HCT116 (cell line): ENCODE measurements at regions not wholly inside any gene's neighbourhood (a gene's known extent, or its start where the extent isn't known, plus 50 kb on each side); places are given as distances from the start of the nearest gene placed in this dataset.

ENCODE experiments used
- ATAC-seq: fragments of 200-7000 bp; cut with Tn5 transposase; 2 replicates; pipeline ENCODE4 v1.9.1; 2020; ENCODE audit warnings: mild to moderate bottlenecking, moderate library complexity
- BruUV-seq: library from RNA; stranded (reverse); fragments of 400-500 nt; replicated peaks from 2 replicates; lab custom pipeline; 2021; lab: Mats Ljungman, UMichigan
- CTCF ChIA-PET: fragments of 300-600 bp; sonication (Branson Sonifier 250); formaldehyde crosslinking; loops from one replicate; lab custom pipeline; 2021; ENCODE audit warnings: antibody characterized with exemption; lab: Charles Lee
- POLR2A ChIA-PET: fragments of 300-600, 350-600 bp; sonication (Branson Sonifier 250); formaldehyde crosslinking; loops from one replicate; lab custom pipeline; 2021; ENCODE audit warnings: antibody characterized with exemption; lab: Charles Lee
- RAD21 ChIA-PET, 2 experiments: fragments of 300-600 bp; sonication (Branson Sonifier 250); formaldehyde crosslinking; loops; one replicate each; lab custom pipeline; 2023; ENCODE audit warnings: low total read pairs in 2 of 2; ENCODE audit not compliant: uncharacterized antibody in 2 of 2, unreplicated experiment in 2 of 2, low non-redundant PET in 1 of 2; lab: Charles Lee
- DNase-seq: peaks from one replicate; pipeline ENCODE4 v3.0.0-alpha.2; 2010; ENCODE audit warnings: low read depth, low spot score
- H2AFZ ChIP-seq: fragments of 200-600 bp; shearing (Covaris generic), sonication (generic); 2 replicates; pipeline ENCODE4 v1.6.1; 2017; ENCODE audit warnings: low read depth, mixed run types, mixed read lengths, antibody characterized with exemption, low read length; ENCODE audit not compliant: poor library complexity, severe bottlenecking
- H3K27ac ChIP-seq: 2 replicates; pipeline ENCODE4 v1.5.1; 2012; ENCODE audit warnings: low read depth, low read length
- H3K27me3 ChIP-seq: fragments of 200-600 bp; sonication (generic); 2 replicates; pipeline ENCODE4 v1.6.1; 2016; ENCODE audit warnings: mixed run types, low read length, mixed read lengths; ENCODE audit not compliant: insufficient read depth
- H3K36me3 ChIP-seq, 2 experiments: fragments of 200-500 bp in 1 of 2; fragments of 200-600 bp in 1 of 2; sonication (Bioruptor generic) in 1 of 2; sonication (generic) in 1 of 2; 2 replicates each; pipeline versions ENCODE4 v1.5.1 to v1.6.1; 2014 to 2016; ENCODE audit warnings: low read length in 2 of 2, inconsistent platforms in 1 of 2, mixed read lengths in 1 of 2, mixed run types in 1 of 2; ENCODE audit not compliant: insufficient read depth in 2 of 2, control insufficient read depth in 1 of 2
- H3K4me1 ChIP-seq, 2 experiments: fragments of 200-600 bp in 1 of 2; sonication (generic) in 1 of 2; 2 replicates each; pipeline versions ENCODE4 v1.5.1 to v1.6.1; 2012 to 2017; ENCODE audit warnings: low read length in 2 of 2, inconsistent platforms in 1 of 2, mild to moderate bottlenecking in 1 of 2, mixed read lengths in 1 of 2, mixed run types in 1 of 2, moderate library complexity in 1 of 2; ENCODE audit not compliant: insufficient read depth in 2 of 2, control insufficient read depth in 1 of 2
- H3K4me2 ChIP-seq: fragments of 200-600 bp; sonication (generic); 2 replicates; pipeline ENCODE4 v1.6.1; 2017; ENCODE audit warnings: mixed run types, low read length, mixed read lengths
- H3K4me3 ChIP-seq, 2 experiments: fragments of 200-600 bp in 1 of 2; sonication (generic) in 1 of 2; replicated peaks in 1 of 2; 2 replicates each; pipeline ENCODE4 v1.5.1; 2011 to 2016; ENCODE audit warnings: low read length in 2 of 2, control low read depth in 1 of 2, low read depth in 1 of 2, mild to moderate bottlenecking in 1 of 2, mixed read lengths in 1 of 2, mixed run types in 1 of 2
- H3K79me2 ChIP-seq: fragments of 200-600 bp; sonication (generic); 2 replicates; pipeline ENCODE4 v1.6.1; 2017; ENCODE audit warnings: mild to moderate bottlenecking, mixed run types, low read length, moderate library complexity, mixed read lengths; ENCODE audit not compliant: insufficient read depth
- H3K9ac ChIP-seq: fragments of 200-600 bp; sonication (generic); 2 replicates; pipeline ENCODE4 v1.6.1; 2016; ENCODE audit warnings: low read length, mixed read lengths
- H3K9me2 ChIP-seq: fragments of 200-600 bp; sonication (generic), shearing (Covaris generic); 2 replicates; pipeline ENCODE4 v1.6.1; 2017; ENCODE audit warnings: mixed run types, mild to moderate bottlenecking, moderate library complexity; ENCODE audit not compliant: insufficient read depth
- H3K9me3 ChIP-seq, 2 experiments: fragments of 200-500 bp in 1 of 2; fragments of 200-600 bp in 1 of 2; sonication (Bioruptor generic) in 1 of 2; sonication (generic) in 1 of 2; 2 replicates each; pipeline ENCODE4 v1.6.1; 2014 to 2017; ENCODE audit warnings: low read length in 2 of 2, mixed read lengths in 2 of 2, inconsistent platforms in 1 of 2, low read depth in 1 of 2, mild to moderate bottlenecking in 1 of 2, mixed run types in 1 of 2, moderate library complexity in 1 of 2; ENCODE audit not compliant: control insufficient read depth in 1 of 2, insufficient read depth in 1 of 2
- H4K20me1 ChIP-seq: fragments of 200-600 bp; sonication (generic), shearing (Covaris generic); 2 replicates; pipeline ENCODE4 v1.6.1; 2017; ENCODE audit warnings: mixed run types, mild to moderate bottlenecking, moderate library complexity; ENCODE audit not compliant: insufficient read depth
- CEBPB ChIP-seq: IDR thresholded peaks from 2 replicates; pipeline ENCODE4 v1.6.1; 2012; ENCODE audit warnings: low read depth
- CTCF ChIP-seq, 3 experiments: fragments of 200-600 bp in 1 of 3; sonication (generic) in 1 of 3; IDR thresholded peaks in 2 of 3; conservative IDR thresholded peaks in 1 of 3; 2 replicates each; pipeline ENCODE4 v1.5.1; 2012 to 2017; ENCODE audit warnings: low read depth in 2 of 3, low read length in 2 of 3, antibody characterized with exemption in 1 of 3, borderline replicate concordance in 1 of 3, control low read depth in 1 of 3, mild to moderate bottlenecking in 1 of 3, mixed read lengths in 1 of 3, mixed run types in 1 of 3, moderate library complexity in 1 of 3; ENCODE audit not compliant: insufficient read depth in 1 of 3
- EGR1 ChIP-seq: IDR thresholded peaks from 2 replicates; pipeline ENCODE4 v1.6.1; 2012; ENCODE audit warnings: low read depth
- ELF1 ChIP-seq: IDR thresholded peaks from 2 replicates; pipeline ENCODE4 v1.6.1; 2012; ENCODE audit warnings: low read depth, borderline replicate concordance
- EZH2phosphoT487 ChIP-seq: fragments of 200-600 bp; IDR thresholded peaks from 2 replicates; pipeline ENCODE4 v1.6.1; 2018; ENCODE audit warnings: antibody characterized with exemption, borderline replicate concordance
- FOSL1 ChIP-seq: IDR thresholded peaks from 2 replicates; pipeline ENCODE4 v1.6.1; 2012; ENCODE audit warnings: low read depth
- POLR2A ChIP-seq: IDR thresholded peaks from 2 replicates; pipeline ENCODE4 v1.7.0; 2011; ENCODE audit warnings: borderline replicate concordance; ENCODE audit not compliant: insufficient read depth, insufficient read length; ENCODE audit errors: extremely low read depth
- RAD21 ChIP-seq: IDR thresholded peaks from 2 replicates; pipeline ENCODE4 v1.6.1; 2012; ENCODE audit warnings: low read depth, mild to moderate bottlenecking
- REST ChIP-seq: IDR thresholded peaks from 2 replicates; pipeline ENCODE4 v1.6.1; 2012; ENCODE audit warnings: low read depth
- SP1 ChIP-seq: IDR thresholded peaks from 2 replicates; pipeline ENCODE4 v1.6.1; 2012; ENCODE audit warnings: low read depth
- SRF ChIP-seq: IDR thresholded peaks from 2 replicates; pipeline ENCODE4 v1.6.1; 2012; ENCODE audit warnings: low read depth
- TCF7L2 ChIP-seq: IDR thresholded peaks from 2 replicates; pipeline ENCODE4 v1.7.0; 2011; ENCODE audit warnings: borderline replicate concordance, inconsistent platforms; ENCODE audit not compliant: insufficient read depth, insufficient read length; ENCODE audit errors: extremely low read depth
- ZBTB33 ChIP-seq: IDR thresholded peaks from 2 replicates; pipeline ENCODE4 v1.6.1; 2011; ENCODE audit warnings: mild to moderate bottlenecking, low read length, moderate library complexity; ENCODE audit not compliant: insufficient replicate concordance; ENCODE audit errors: extremely low read depth
- ZNF274 ChIP-seq: fragments of 200-500 bp; sonication (Bioruptor generic); IDR thresholded peaks from 2 replicates; pipeline ENCODE4 v1.6.1; 2014; ENCODE audit warnings: mild to moderate bottlenecking, low read depth, low read length, inconsistent platforms
- intact Hi-C: fragments of 100-400 bp; cut with micrococcal nuclease; formaldehyde crosslinking; loops from 2 replicates; pipeline ENCODE4 v1.10.0; 2022

- H3K4me2 ChIP-seq: no peak overlapping the region
- H3K27ac ChIP-seq: no peak overlapping the region
- CTCF ChIA-PET: no interaction called here
- H3K36me3 ChIP-seq: no peaks in the 10 kb centered on the region
- no peaks in the 10 kb centered on the region for H4K20me1 ChIP-seq
- RAD21 ChIA-PET: no interaction called here
- no peaks in the 10 kb centered on the region for H3K9me2 ChIP-seq
- TF ChIP-seq CTCF (IDR thresholded peaks at IDR 0.05 in 2 of 3, conservative IDR thresholded peaks at IDR 0.05 in 1 of 3; ENCODE audit: borderline replicate concordance in 1 of 3, insufficient read depth in 1 of 3, low read depth in 2 of 3, low read length in 2 of 3): no peak
- TF ChIP-seq CEBPB: no peak
- no peaks in the 10 kb centered on the region for H3K9me3 ChIP-seq
- POLR2A ChIA-PET: no interaction called here
- DNase-seq (no peak), ATAC-seq (no peak)
- no peak overlapping the region for H2AFZ ChIP-seq
- no peaks in the 10 kb centered on the region for H3K4me1 ChIP-seq
- intact Hi-C loops: no loop called here
- no peaks in the 10 kb centered on the region for H3K79me2 ChIP-seq
- BruUV-seq: no TSS peak
- H3K9ac ChIP-seq: no peak overlapping the region
- H3K4me3 ChIP-seq: no peak overlapping the region
- no peaks in the 10 kb centered on the region for H3K27me3 ChIP-seq
Measured at GRCh38 chr21:15195768-15196167, 131.0 kb upstream of the NRIP1 start.

GRCh38 chr21:15197696-15198095, 132.9 kb upstream of the NRIP1 start:
- DNase-seq (no peak), ATAC-seq (no peak)
- H3K4me1 ChIP-seq: no peaks in the 10 kb centered on the region
- TF ChIP-seq FOSL1 (no peak), ZNF274 (no peak), EZH2phosphoT487 (no peak), SP1 (no peak), ELF1 (no peak), RAD21 (no peak), ZBTB33 (no peak), REST (no peak), TCF7L2 (no peak), EGR1 (no peak), POLR2A (no peak), CEBPB (no peak), SRF (no peak)

More at GRCh38 chr21:15197696-15198095, 132.9 kb upstream of the NRIP1 start:
- no peaks in the 10 kb centered on the region for H3K36me3 ChIP-seq
- H3K9ac ChIP-seq: no peak overlapping the region
- H3K27me3 ChIP-seq: no peaks in the 10 kb centered on the region
- ChIA-PET RAD21 (no interaction called here), CTCF (no interaction called here), POLR2A (no interaction called here)
- no peak overlapping the region for H2AFZ ChIP-seq
- H3K27ac ChIP-seq: no peak overlapping the region
- H3K79me2 ChIP-seq: no peaks in the 10 kb centered on the region
- H4K20me1 ChIP-seq: no peaks in the 10 kb centered on the region
- H3K4me3 ChIP-seq: no peak overlapping the region
- no peak overlapping the region for H3K4me2 ChIP-seq
- BruUV-seq: no TSS peak
- intact Hi-C loops: no loop called here
- no peaks in the 10 kb centered on the region for H3K9me2 ChIP-seq
- H3K9me3 ChIP-seq: no peaks in the 10 kb centered on the region
